HL-60 (cell line): ENCODE measurements at regions not wholly inside any gene's neighbourhood (a gene's known extent, or its start where the extent isn't known, plus 50 kb on each side); places are given as distances from the start of the nearest gene placed in this dataset.
"Not testable (repeated sequence)": the region's sequence is repeated elsewhere in the genome, so short reads cannot be mapped to it uniquely, and the experiment has no call there.

ENCODE experiments used
- DNase-seq, 2 experiments: peaks; one replicate each; pipeline ENCODE4 v3.0.0-alpha.2; 2010 to 2020; ENCODE audit warnings: low read depth in 1 of 2, low spot score in 1 of 2
- H3K27ac ChIP-seq: fragments of 250-450 bp; sonication (Bioruptor Pico); replicated peaks from 2 replicates; pipeline ENCODE4 v1.5.1; 2020; ENCODE audit warnings: mild to moderate bottlenecking, moderate library complexity
- H3K27me3 ChIP-seq: fragments of 250-450 bp; sonication (Bioruptor Pico); 2 replicates; pipeline ENCODE4 v1.5.1; 2021; ENCODE audit warnings: mild to moderate bottlenecking, moderate library complexity; ENCODE audit not compliant: insufficient read depth, poor library complexity, severe bottlenecking
- H3K4me3 ChIP-seq: replicated peaks from 2 replicates; pipeline ENCODE4 v1.5.1; 2011; ENCODE audit warnings: mild to moderate bottlenecking, control low read depth, low read length; ENCODE audit not compliant: insufficient read depth
- CTCF ChIP-seq: IDR thresholded peaks from one replicate; pipeline ENCODE4 v1.5.1; 2011; ENCODE audit warnings: low read length, control low read depth, inconsistent platforms; ENCODE audit not compliant: insufficient read depth
- GABPA ChIP-seq: IDR thresholded peaks from 2 replicates; pipeline ENCODE4 v1.6.1; 2012; ENCODE audit warnings: low read depth
- POLR2AphosphoS5 ChIP-seq: IDR thresholded peaks from 2 replicates; pipeline ENCODE4 v1.6.1; 2012; ENCODE audit warnings: low read depth
- REST ChIP-seq: IDR thresholded peaks from 2 replicates; pipeline ENCODE4 v1.6.1; 2012; ENCODE audit warnings: low read depth; ENCODE audit not compliant: insufficient replicate concordance
- SPI1 ChIP-seq: IDR thresholded peaks from 2 replicates; pipeline ENCODE4 v1.6.1; 2012; ENCODE audit warnings: low read depth, mild to moderate bottlenecking, borderline replicate concordance

- TF ChIP-seq CTCF (no peak), GABPA (no peak), SPI1 (no peak), POLR2AphosphoS5 (no peak), REST (no peak)
- no peak for DNase-seq
- no peaks in the 10 kb centered on the region for H3K27me3 ChIP-seq
- no peak overlapping the region for H3K27ac ChIP-seq
- H3K4me3 ChIP-seq = no peak overlapping the region
Measured at GRCh38 chr3:166510382-166510781, 673.2 kb upstream of the BCHE start.

DNA sequence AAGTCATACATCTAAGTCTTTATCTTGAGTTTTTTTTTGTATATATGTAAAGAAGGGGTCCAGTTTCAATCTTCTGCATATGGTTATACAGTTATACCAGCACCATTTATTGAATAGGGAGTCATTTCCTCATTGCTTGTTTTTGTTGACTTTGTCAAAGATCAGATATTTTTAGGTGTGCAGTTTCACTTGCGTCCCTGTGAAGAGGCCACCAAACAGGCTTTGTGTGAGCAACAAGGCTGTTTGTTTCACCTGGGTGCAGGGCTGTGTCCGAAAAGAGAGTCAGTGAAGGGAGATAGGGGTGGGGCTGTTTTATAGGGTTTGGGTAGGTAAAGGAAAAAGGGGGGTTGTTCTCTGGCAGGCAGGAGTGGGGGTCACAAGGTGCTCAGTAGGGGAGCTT lies 663.2 kb upstream of the BCHE start:
- not testable (repeated sequence) for H3K27me3 ChIP-seq, DNase-seq, H3K27ac ChIP-seq

GRCh38 chr3:166499636-166500035 lies 662.4 kb upstream of the BCHE start:
- TF ChIP-seq POLR2AphosphoS5 (no peak), SPI1 (no peak), REST (no peak), GABPA (no peak), CTCF (no peak)
- Histone ChIP-seq H3K27ac (no peak overlapping the region), H3K27me3 (no peaks in the 10 kb centered on the region), H3K4me3 (no peak overlapping the region)
- DNase-seq = no peak

More for the DNA sequence above, 663.2 kb upstream of the BCHE start:
- H3K4me3 ChIP-seq = not testable (repeated sequence)

DNA sequence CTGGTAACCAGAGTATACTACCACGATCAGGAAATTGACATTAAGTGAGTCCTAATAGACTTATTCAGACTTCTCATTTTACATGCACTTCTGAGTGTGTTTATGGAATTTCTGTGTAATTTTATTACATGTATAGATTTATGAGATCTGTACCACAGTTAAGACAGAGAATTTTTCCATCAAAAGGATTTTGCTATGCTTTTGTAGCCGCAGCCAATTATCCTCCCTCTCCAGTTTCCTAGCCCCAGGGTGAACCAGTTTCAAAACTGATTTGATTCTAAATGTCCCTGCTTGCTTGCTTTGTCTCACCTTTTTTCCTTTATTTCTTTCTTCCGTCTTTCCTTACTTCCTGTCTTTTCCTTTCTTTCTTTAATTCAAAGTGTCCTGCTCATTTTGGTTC lies 661.2 kb upstream of the BCHE start:
- DNase-seq = no peak
- Histone ChIP-seq H3K27me3 (no peaks in the 10 kb centered on the region), H3K27ac (no peak overlapping the region), H3K4me3 (no peak overlapping the region)
- no peak for TF ChIP-seq POLR2AphosphoS5
- TF ChIP-seq SPI1 = no peak
- TF ChIP-seq CTCF = no peak
- no peak for TF ChIP-seq GABPA
